Common myeloid progenitor, CD34-positive (primary cell): ENCODE measurements at regions not wholly inside any gene's neighbourhood (a gene's known extent, or its start where the extent isn't known, plus 50 kb on each side); places are given as distances from the start of the nearest gene placed in this dataset.
"Not testable (repeated sequence)": the region's sequence is repeated elsewhere in the genome, so short reads cannot be mapped to it uniquely, and the experiment has no call there.

Source experiments
- CTCF ChIA-PET: fragments of 350-600 bp; sonication (Branson Sonifier 250); formaldehyde crosslinking; loops from one replicate; lab custom pipeline; 2021; ENCODE audit warnings: antibody characterized with exemption; lab: Charles Lee
- POLR2A ChIA-PET: fragments of 350-600 bp; sonication (Branson Sonifier 250); formaldehyde crosslinking; loops from one replicate; lab custom pipeline; 2021; ENCODE audit warnings: antibody characterized with exemption; lab: Charles Lee
- DNase-seq, 3 donors: peaks; one replicate each; pipeline versions ENCODE4 v3.0.0 to v3.0.0-alpha.2; 2013
- H3K27ac ChIP-seq, 2 experiments: 1 replicate in 1 of 2; 2 replicates in 1 of 2; pipeline ENCODE4 v1.7.0; 2013; ENCODE audit warnings: inconsistent platforms in 2 of 2, low read length in 2 of 2, mild to moderate bottlenecking in 2 of 2, low read depth in 1 of 2, moderate library complexity in 1 of 2; ENCODE audit not compliant: severe bottlenecking in 2 of 2, insufficient read depth in 1 of 2, poor library complexity in 1 of 2
- H3K27me3 ChIP-seq, 5 experiments: replicated peaks in 2 of 5; 1 replicate in 3 of 5; 2 replicates in 2 of 5; pipeline versions ENCODE4 v1.6.1 to v1.7.0; 2013; ENCODE audit warnings: low read length in 4 of 5, mild to moderate bottlenecking in 2 of 5, moderate library complexity in 2 of 5, inconsistent platforms in 1 of 5; ENCODE audit not compliant: insufficient read depth in 5 of 5, control insufficient read depth in 4 of 5
- H3K36me3 ChIP-seq, 4 experiments: 1 replicate in 2 of 4; 2 replicates in 2 of 4; pipeline versions ENCODE4 v1.6.1 to v1.7.0; 2013; ENCODE audit warnings: low read length in 3 of 4, control low read depth in 1 of 4, mild to moderate bottlenecking in 1 of 4; ENCODE audit not compliant: control insufficient read depth in 4 of 4, insufficient read depth in 4 of 4
- H3K4me1 ChIP-seq, 4 experiments: 1 replicate in 3 of 4; 2 replicates in 1 of 4; pipeline versions ENCODE4 v1.6.1 to v1.7.1; 2013; ENCODE audit warnings: low read length in 3 of 4, mild to moderate bottlenecking in 3 of 4, control low read depth in 1 of 4, inconsistent platforms in 1 of 4, moderate library complexity in 1 of 4; ENCODE audit not compliant: control insufficient read depth in 4 of 4, insufficient read depth in 4 of 4; ENCODE audit errors: control extremely low read depth in 1 of 4
- H3K4me3 ChIP-seq, 7 experiments: 1 replicate in 4 of 7; 2 replicates in 3 of 7; pipeline versions ENCODE4 v1.5.1 to v1.7.0; 2013; ENCODE audit warnings: mild to moderate bottlenecking in 7 of 7, low read length in 6 of 7, moderate library complexity in 6 of 7, inconsistent platforms in 2 of 7, low read depth in 2 of 7, control low read depth in 1 of 7; ENCODE audit not compliant: insufficient read depth in 4 of 7, control insufficient read depth in 1 of 7; ENCODE audit errors: extremely low read depth in 1 of 7
- H3K9me3 ChIP-seq, 5 experiments: 1 replicate in 4 of 5; 2 replicates in 1 of 5; pipeline versions ENCODE4 v1.6.1 to v1.7.1; 2013; ENCODE audit warnings: low read length in 4 of 5, mild to moderate bottlenecking in 2 of 5, inconsistent platforms in 1 of 5, low read depth in 1 of 5, moderate library complexity in 1 of 5; ENCODE audit not compliant: control insufficient read depth in 4 of 5, insufficient read depth in 2 of 5; ENCODE audit errors: control extremely low read depth in 1 of 5
- WGBS: methylation state at CpG from one replicate; pipeline ENCODE4 v1.1.5; 2013; ENCODE audit not compliant: insufficient coverage; 5-methylcytosine and 5-hydroxymethylcytosine counted together

GRCh38 chr20:30500447-30500820 lies 757.0 kb upstream of the DEFB115 start:
- 49% methylated on average over 5 of the region's 11 CpGs for WGBS
- H3K36me3 ChIP-seq, CTCF ChIA-PET, H3K27ac ChIP-seq, H3K9me3 ChIP-seq, H3K27me3 ChIP-seq, POLR2A ChIA-PET, H3K4me3 ChIP-seq, H3K4me1 ChIP-seq: not testable (repeated sequence)
- peak in 2 of 3 donors; percentile 13 to 42 for DNase-seq

- ChIA-PET CTCF (no interaction called here), POLR2A (no interaction called here)
- Histone ChIP-seq H3K27me3 (peaks cover 0 to 10% (median 0%) of the 10 kb centered on the region in 5 experiments), H3K36me3 (no peaks in the 10 kb centered on the region), H3K4me1 (no peaks in the 10 kb centered on the region), H3K27ac (no peak overlapping the region), H3K4me3 (no peak overlapping the region), H3K9me3 (peaks cover 0 to 2% (median 0%) of the 10 kb centered on the region in 5 experiments)
- DNase-seq: no peak
- 90% methylated on average over 22 of the region's 23 CpGs for WGBS
Measured at GRCh38 chr20:30500829-30501440, 756.5 kb upstream of the DEFB115 start.

- H3K9me3 ChIP-seq: peaks cover 0 to 4% (median 0%) of the 10 kb centered on the region in 5 experiments
- no peak overlapping the region for H3K27ac ChIP-seq
- ChIA-PET POLR2A (no interaction called here), CTCF (no interaction called here)
- H3K27me3 ChIP-seq: peaks cover 0 to 10% (median 0%) of the 10 kb centered on the region in 5 experiments
- no peaks in the 10 kb centered on the region for H3K4me1 ChIP-seq
- no peak for DNase-seq
- no peaks in the 10 kb centered on the region for H3K36me3 ChIP-seq
- H3K4me3 ChIP-seq: no peak overlapping the region
Measured at GRCh38 chr20:30502670-30503069, 754.8 kb upstream of the DEFB115 start.

GRCh38 chr20:30503204-30503603 lies 754.3 kb upstream of the DEFB115 start:
- DNase-seq, H3K9me3 ChIP-seq, H3K4me1 ChIP-seq, CTCF ChIA-PET, H3K27ac ChIP-seq, H3K27me3 ChIP-seq, H3K36me3 ChIP-seq, POLR2A ChIA-PET, H3K4me3 ChIP-seq: not testable (repeated sequence)
- WGBS: 73% methylated on average over 1 of the region's 1 CpG

- Histone ChIP-seq H3K27ac (no peak overlapping the region), H3K4me3 (no peak overlapping the region), H3K36me3 (no peaks in the 10 kb centered on the region), H3K4me1 (no peaks in the 10 kb centered on the region), H3K27me3 (peaks cover 0 to 6% (median 0%) of the 10 kb centered on the region in 5 experiments), H3K9me3 (peaks cover 0 to 4% (median 0%) of the 10 kb centered on the region in 5 experiments)
- no peak for DNase-seq
- WGBS: 77% methylated on average over 3 of the region's 3 CpGs
- ChIA-PET POLR2A (no interaction called here), CTCF (no interaction called here)
Measured at GRCh38 chr20:30503992-30504570, 753.4 kb upstream of the DEFB115 start.

GRCh38 chr20:30505566-30505965 lies 751.9 kb upstream of the DEFB115 start:
- Histone ChIP-seq H3K4me3 (no peak overlapping the region), H3K27me3 (peaks cover 0 to 2% (median 0%) of the 10 kb centered on the region in 5 experiments), H3K4me1 (no peaks in the 10 kb centered on the region), H3K36me3 (no peaks in the 10 kb centered on the region), H3K27ac (no peak overlapping the region), H3K9me3 (peaks cover 0 to 4% (median 2%) of the 10 kb centered on the region in 5 experiments)
- ChIA-PET CTCF (no interaction called here), POLR2A (no interaction called here)
- DNase-seq: no peak
- 90% methylated on average over 5 of the region's 9 CpGs for WGBS

- Histone ChIP-seq H3K4me3 (no peak overlapping the region), H3K4me1 (no peaks in the 10 kb centered on the region), H3K27ac (no peak overlapping the region), H3K36me3 (no peaks in the 10 kb centered on the region), H3K9me3 (peaks cover 0 to 6% (median 3%) of the 10 kb centered on the region in 5 experiments), H3K27me3 (peaks cover 0 to 2% (median 0%) of the 10 kb centered on the region in 5 experiments)
- ChIA-PET POLR2A (no interaction called here), CTCF (no interaction called here)
- WGBS: 93% methylated on average over 6 of the region's 18 CpGs
- no peak for DNase-seq
Measured at GRCh38 chr20:30506100-30506499, 751.4 kb upstream of the DEFB115 start.
